PC-3 (cell line): ENCODE measurements at regions not wholly inside any gene's neighbourhood (a gene's known extent, or its start where the extent isn't known, plus 50 kb on each side); places are given as distances from the start of the nearest gene placed in this dataset.

ENCODE experiments used
- EZH2 ChIP-seq: fragments of 300-600 bp; sonication (generic); IDR thresholded peaks from one replicate; pipeline ENCODE4 v1.6.1; 2017; ENCODE audit warnings: antibody characterized with exemption, mild to moderate bottlenecking, low read length; ENCODE audit not compliant: unreplicated experiment
- EZH2phosphoT487 ChIP-seq: fragments of 300-600 bp; sonication (generic); IDR thresholded peaks from 2 replicates; pipeline ENCODE4 v1.6.1; 2018; ENCODE audit warnings: mild to moderate bottlenecking, antibody characterized with exemption, low read length, borderline replicate concordance
- TF ChIP-seq, protein P1 (sequence below): fragments of 300-600 bp; sonication (generic); conservative IDR thresholded peaks from 2 replicates; pipeline ENCODE4 v1.5.1; 2017; ENCODE audit warnings: antibody characterized with exemption, low read depth, mild to moderate bottlenecking, low read length

DNA sequence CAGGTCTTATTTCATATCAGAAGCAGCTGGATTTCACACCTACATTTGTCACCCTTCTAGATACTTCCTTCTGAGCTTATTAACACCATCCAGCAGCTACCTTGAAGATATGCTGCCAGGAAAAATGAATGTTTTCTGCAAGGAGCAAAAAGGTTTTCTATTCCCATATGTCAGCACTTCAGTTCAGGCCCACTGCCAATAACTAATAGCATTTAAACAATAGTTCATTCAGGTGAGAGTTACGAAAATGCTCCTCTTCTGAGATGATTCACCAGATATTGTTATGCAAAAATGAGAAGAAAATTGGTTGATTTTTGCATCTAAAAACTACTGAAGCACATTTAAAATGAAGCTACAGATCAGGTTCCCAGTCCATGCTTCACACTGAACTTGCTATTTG, 56.4 kb upstream of the ISL1 start:
- TF ChIP-seq, protein P1, sequence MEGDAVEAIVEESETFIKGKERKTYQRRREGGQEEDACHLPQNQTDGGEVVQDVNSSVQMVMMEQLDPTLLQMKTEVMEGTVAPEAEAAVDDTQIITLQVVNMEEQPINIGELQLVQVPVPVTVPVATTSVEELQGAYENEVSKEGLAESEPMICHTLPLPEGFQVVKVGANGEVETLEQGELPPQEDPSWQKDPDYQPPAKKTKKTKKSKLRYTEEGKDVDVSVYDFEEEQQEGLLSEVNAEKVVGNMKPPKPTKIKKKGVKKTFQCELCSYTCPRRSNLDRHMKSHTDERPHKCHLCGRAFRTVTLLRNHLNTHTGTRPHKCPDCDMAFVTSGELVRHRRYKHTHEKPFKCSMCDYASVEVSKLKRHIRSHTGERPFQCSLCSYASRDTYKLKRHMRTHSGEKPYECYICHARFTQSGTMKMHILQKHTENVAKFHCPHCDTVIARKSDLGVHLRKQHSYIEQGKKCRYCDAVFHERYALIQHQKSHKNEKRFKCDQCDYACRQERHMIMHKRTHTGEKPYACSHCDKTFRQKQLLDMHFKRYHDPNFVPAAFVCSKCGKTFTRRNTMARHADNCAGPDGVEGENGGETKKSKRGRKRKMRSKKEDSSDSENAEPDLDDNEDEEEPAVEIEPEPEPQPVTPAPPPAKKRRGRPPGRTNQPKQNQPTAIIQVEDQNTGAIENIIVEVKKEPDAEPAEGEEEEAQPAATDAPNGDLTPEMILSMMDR = no peak
- TF ChIP-seq EZH2 = no peak
- TF ChIP-seq EZH2phosphoT487 = no peak
